ENCODE measurements at regions not wholly inside any gene's neighbourhood (a gene's known extent, or its start where the extent isn't known, plus 50 kb on each side); places are given as distances from the start of the nearest gene placed in this dataset.
"Not testable (repeated sequence)": the region's sequence is repeated elsewhere in the genome, so short reads cannot be mapped to it uniquely, and the experiment has no call there.

DNA sequence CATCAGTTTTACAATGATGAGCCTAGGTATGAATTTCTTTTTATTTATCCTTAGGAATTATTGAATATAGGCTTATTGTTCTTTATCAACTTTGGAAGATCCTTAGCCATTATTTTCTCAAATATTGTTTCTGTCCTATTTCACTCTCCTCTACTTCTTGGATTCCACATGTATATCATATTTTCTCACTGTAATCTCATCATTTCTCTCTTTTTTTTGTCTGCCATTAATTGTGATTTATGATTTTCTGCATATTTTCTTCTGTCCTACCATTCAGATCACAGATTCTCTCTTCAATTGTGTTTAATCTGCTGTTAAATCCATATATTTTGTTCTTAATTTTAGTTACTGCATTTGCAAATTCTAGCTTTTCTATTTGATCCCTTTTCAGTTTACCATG is 139.8 kb downstream of the ARRDC3 start:
- TF ChIP-seq, protein P1, sequence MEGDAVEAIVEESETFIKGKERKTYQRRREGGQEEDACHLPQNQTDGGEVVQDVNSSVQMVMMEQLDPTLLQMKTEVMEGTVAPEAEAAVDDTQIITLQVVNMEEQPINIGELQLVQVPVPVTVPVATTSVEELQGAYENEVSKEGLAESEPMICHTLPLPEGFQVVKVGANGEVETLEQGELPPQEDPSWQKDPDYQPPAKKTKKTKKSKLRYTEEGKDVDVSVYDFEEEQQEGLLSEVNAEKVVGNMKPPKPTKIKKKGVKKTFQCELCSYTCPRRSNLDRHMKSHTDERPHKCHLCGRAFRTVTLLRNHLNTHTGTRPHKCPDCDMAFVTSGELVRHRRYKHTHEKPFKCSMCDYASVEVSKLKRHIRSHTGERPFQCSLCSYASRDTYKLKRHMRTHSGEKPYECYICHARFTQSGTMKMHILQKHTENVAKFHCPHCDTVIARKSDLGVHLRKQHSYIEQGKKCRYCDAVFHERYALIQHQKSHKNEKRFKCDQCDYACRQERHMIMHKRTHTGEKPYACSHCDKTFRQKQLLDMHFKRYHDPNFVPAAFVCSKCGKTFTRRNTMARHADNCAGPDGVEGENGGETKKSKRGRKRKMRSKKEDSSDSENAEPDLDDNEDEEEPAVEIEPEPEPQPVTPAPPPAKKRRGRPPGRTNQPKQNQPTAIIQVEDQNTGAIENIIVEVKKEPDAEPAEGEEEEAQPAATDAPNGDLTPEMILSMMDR (conservative IDR thresholded peaks at IDR 0.05): no peak
- TF ChIP-seq EZH2 (IDR thresholded peaks at IDR 0.05; ENCODE audit: low read depth): no peak
- BruUV-seq (replicated peaks): no TSS peak
- Histone ChIP-seq H3K79me2 (ENCODE audit: low read depth) (no peaks in the 10 kb centered on the region), H3K27me3 (ENCODE audit: insufficient read depth, low read depth) (no peaks in the 10 kb centered on the region), H3K4me2 (no peak overlapping the region), H4K20me1 (ENCODE audit: insufficient read depth) (no peaks in the 10 kb centered on the region), H3K4me3 (no peak overlapping the region), H3K9me3 (ENCODE audit: insufficient read depth, low read depth) (peaks cover 11% of the 10 kb centered on the region; the same call in 1 of the 2 replicates), H2AFZ (no peak overlapping the region), H3K9me2 (ENCODE audit: insufficient read depth) (no peaks in the 10 kb centered on the region), H3K27ac (no peak overlapping the region), H3K36me3 (ENCODE audit: low read depth) (no peaks in the 10 kb centered on the region), H3F3A (ENCODE audit: insufficient read depth, low read depth) (no peaks in the 10 kb centered on the region), H3K4me1 (replicated peaks; ENCODE audit: insufficient read depth) (no peaks in the 10 kb centered on the region)
- POLR2A ChIA-PET (ENCODE audit: unreplicated experiment): no interaction called here
- CTCF ChIA-PET: no interaction called here
- DNase-seq: no peak
- intact Hi-C loops (cut with micrococcal nuclease; ENCODE audit: unreplicated experiment): no loop called here

DNA sequence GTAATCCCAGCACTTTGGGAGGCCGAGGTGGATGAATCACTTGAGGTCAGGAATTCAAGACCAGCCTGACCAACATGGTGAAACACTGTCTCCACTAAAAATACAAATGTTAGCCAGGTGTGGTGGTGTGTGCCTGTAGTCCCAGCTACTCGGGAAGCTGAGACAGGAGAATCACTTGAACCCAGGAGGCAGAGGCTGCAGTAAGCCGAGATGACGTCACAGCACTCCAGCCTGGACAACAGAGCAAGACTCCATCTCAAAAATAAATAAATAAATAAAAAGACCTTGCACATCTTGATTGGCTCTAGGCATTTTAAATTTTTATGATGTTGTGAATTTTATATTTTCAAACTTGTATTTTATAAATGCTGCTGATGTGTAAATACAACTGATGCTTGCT is 141.7 kb downstream of the ARRDC3 start:
- H3K9me3 ChIP-seq (ENCODE audit: insufficient read depth, low read depth): peaks cover 11% of the 10 kb centered on the region; the same call in 1 of the 2 replicates
- H3K9me2 ChIP-seq (ENCODE audit: insufficient read depth): not testable (repeated sequence)

DNA sequence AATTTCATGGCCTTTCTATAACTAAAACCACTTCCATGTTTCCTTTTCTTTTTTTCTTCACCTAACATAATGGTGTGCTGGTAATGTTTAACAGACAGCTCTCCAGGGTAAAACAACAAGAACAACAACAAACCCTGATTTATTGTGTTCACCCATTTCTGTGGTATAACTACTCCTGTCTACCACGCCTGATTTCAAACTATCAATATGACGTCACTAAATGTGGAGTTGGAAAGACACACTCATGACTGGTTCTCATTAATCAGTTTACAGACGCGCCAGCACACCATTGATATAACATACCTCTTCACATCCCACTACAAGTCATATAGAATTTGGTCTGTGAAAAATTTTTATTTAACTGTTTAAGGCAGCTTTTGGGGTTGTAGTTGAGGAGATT is 142.9 kb downstream of the ARRDC3 start:
- Histone ChIP-seq H2AFZ (no peak overlapping the region), H3K4me1 (replicated peaks; ENCODE audit: insufficient read depth) (no peaks in the 10 kb centered on the region), H3K9me2 (ENCODE audit: insufficient read depth) (no peaks in the 10 kb centered on the region), H3K4me3 (no peak overlapping the region), H3K79me2 (ENCODE audit: low read depth) (no peaks in the 10 kb centered on the region), H3F3A (ENCODE audit: insufficient read depth, low read depth) (no peaks in the 10 kb centered on the region), H4K20me1 (ENCODE audit: insufficient read depth) (no peaks in the 10 kb centered on the region), H3K4me2 (no peak overlapping the region), H3K36me3 (ENCODE audit: low read depth) (no peaks in the 10 kb centered on the region), H3K27me3 (ENCODE audit: insufficient read depth, low read depth) (no peaks in the 10 kb centered on the region), H3K27ac (no peak overlapping the region), H3K9me3 (ENCODE audit: insufficient read depth, low read depth) (peaks cover 11% of the 10 kb centered on the region; the same call in 1 of the 2 replicates)
- DNase-seq: no peak
- intact Hi-C loops (cut with micrococcal nuclease; ENCODE audit: unreplicated experiment): no loop called here
- ChIA-PET CTCF (no interaction called here), POLR2A (ENCODE audit: unreplicated experiment) (no interaction called here)
- no TSS peak for BruUV-seq (replicated peaks)
- no peak for TF ChIP-seq EZH2 (IDR thresholded peaks at IDR 0.05; ENCODE audit: low read depth)
- TF ChIP-seq, protein P1 (conservative IDR thresholded peaks at IDR 0.05): no peak

More for the DNA sequence above, 141.7 kb downstream of the ARRDC3 start:
- H3K4me2 ChIP-seq; H3K36me3 ChIP-seq (ENCODE audit: low read depth); DNase-seq; H3K4me3 ChIP-seq; BruUV-seq (replicated peaks); H3K27ac ChIP-seq; H3K4me1 ChIP-seq (replicated peaks; ENCODE audit: insufficient read depth); intact Hi-C loops (cut with micrococcal nuclease; ENCODE audit: unreplicated experiment); H3K27me3 ChIP-seq (ENCODE audit: insufficient read depth, low read depth); CTCF ChIA-PET; H3F3A ChIP-seq (ENCODE audit: insufficient read depth, low read depth); H3K79me2 ChIP-seq (ENCODE audit: low read depth); H4K20me1 ChIP-seq (ENCODE audit: insufficient read depth); H2AFZ ChIP-seq: not testable (repeated sequence)
- POLR2A ChIA-PET (ENCODE audit: unreplicated experiment): interaction anchor here (0.6 kb wide), 1 partner anchor 19 kb away, joined by 4 read pairs; no protein-coding TSS in a partner anchor

DNA sequence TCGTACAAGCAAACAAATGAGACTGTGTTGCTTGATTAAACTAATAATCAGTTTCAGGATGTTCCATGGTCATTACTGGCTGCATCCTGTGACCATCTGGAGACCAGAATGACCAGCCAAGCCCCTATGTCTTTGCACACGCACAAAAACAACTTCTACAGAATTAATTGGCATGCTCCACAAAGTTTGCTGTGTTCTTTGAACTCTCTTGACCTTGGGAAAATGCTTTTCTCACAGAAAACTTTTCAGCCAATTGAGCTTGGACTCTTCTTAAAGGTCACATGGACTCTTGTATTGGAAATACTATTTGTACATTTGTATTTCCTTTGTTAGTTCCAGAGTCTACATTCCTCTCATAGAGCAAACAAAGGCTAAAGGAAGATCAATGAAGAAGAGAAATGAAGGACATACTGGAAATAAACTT is 147.8 kb downstream of the ARRDC3 start:
- no peak for DNase-seq
- Histone ChIP-seq H3K27me3 (ENCODE audit: insufficient read depth, low read depth) (no peaks in the 10 kb centered on the region), H3K36me3 (ENCODE audit: low read depth) (no peaks in the 10 kb centered on the region), H3F3A (ENCODE audit: insufficient read depth, low read depth) (no peaks in the 10 kb centered on the region), H3K9me3 (ENCODE audit: insufficient read depth, low read depth) (no peaks in the 10 kb centered on the region), H3K4me2 (no peak overlapping the region), H3K4me1 (replicated peaks; ENCODE audit: insufficient read depth) (no peaks in the 10 kb centered on the region), H3K27ac (no peak overlapping the region), H4K20me1 (ENCODE audit: insufficient read depth) (no peaks in the 10 kb centered on the region), H3K79me2 (ENCODE audit: low read depth) (no peaks in the 10 kb centered on the region), H3K4me3 (no peak overlapping the region), H2AFZ (no peak overlapping the region), H3K9me2 (ENCODE audit: insufficient read depth) (no peaks in the 10 kb centered on the region)
- POLR2A ChIA-PET (ENCODE audit: unreplicated experiment): no interaction called here
- no TSS peak for BruUV-seq (replicated peaks)
- no peak for TF ChIP-seq EZH2 (IDR thresholded peaks at IDR 0.05; ENCODE audit: low read depth)
- TF ChIP-seq, protein P1 (conservative IDR thresholded peaks at IDR 0.05): no peak
- CTCF ChIA-PET: no interaction called here
- intact Hi-C loops (cut with micrococcal nuclease; ENCODE audit: unreplicated experiment): no loop called here
